Activated naive CD4-positive, alpha-beta T cell treated with anti-CD3 and anti-CD28 coated beads, Interleukin-2, amount 10 ng/mL, durations not matched to agents 7 days and 5 days (primary cell): ENCODE measurements at regions not wholly inside any gene's neighbourhood (a gene's known extent, or its start where the extent isn't known, plus 50 kb on each side); places are given as distances from the start of the nearest gene placed in this dataset.
"Not testable (repeated sequence)": the region's sequence is repeated elsewhere in the genome, so short reads cannot be mapped to it uniquely, and the experiment has no call there.

Experiments
- CTCF ChIA-PET: fragments of 350-600 bp; sonication (Branson Sonifier 250); formaldehyde crosslinking; loops from one replicate; lab custom pipeline; 2021; ENCODE audit warnings: antibody characterized with exemption; lab: Charles Lee
- DNase-seq: peaks from one replicate; pipeline ENCODE4 v3.0.0-alpha.2; 2020
- H3K27ac Mint-ChIP-seq: one replicate; pipeline ENCODE4 v1.8.0; 2021; ENCODE audit warnings: mild to moderate bottlenecking, moderate library complexity, mixed read lengths
- H3K27me3 Mint-ChIP-seq: one replicate; pipeline ENCODE4 v1.8.0; 2021; ENCODE audit warnings: mild to moderate bottlenecking, mixed read lengths
- H3K36me3 Mint-ChIP-seq: one replicate; pipeline ENCODE4 v1.8.0; 2021; ENCODE audit warnings: mixed read lengths
- H3K4me1 Mint-ChIP-seq: one replicate; pipeline ENCODE4 v1.8.0; 2021; ENCODE audit warnings: mixed read lengths
- H3K4me3 Mint-ChIP-seq: one replicate; pipeline ENCODE4 v1.8.0; 2021; ENCODE audit warnings: mild to moderate bottlenecking, moderate library complexity, mixed read lengths
- H3K9me3 Mint-ChIP-seq: one replicate; pipeline ENCODE4 v1.8.0; 2021; ENCODE audit warnings: mixed read lengths

DNA sequence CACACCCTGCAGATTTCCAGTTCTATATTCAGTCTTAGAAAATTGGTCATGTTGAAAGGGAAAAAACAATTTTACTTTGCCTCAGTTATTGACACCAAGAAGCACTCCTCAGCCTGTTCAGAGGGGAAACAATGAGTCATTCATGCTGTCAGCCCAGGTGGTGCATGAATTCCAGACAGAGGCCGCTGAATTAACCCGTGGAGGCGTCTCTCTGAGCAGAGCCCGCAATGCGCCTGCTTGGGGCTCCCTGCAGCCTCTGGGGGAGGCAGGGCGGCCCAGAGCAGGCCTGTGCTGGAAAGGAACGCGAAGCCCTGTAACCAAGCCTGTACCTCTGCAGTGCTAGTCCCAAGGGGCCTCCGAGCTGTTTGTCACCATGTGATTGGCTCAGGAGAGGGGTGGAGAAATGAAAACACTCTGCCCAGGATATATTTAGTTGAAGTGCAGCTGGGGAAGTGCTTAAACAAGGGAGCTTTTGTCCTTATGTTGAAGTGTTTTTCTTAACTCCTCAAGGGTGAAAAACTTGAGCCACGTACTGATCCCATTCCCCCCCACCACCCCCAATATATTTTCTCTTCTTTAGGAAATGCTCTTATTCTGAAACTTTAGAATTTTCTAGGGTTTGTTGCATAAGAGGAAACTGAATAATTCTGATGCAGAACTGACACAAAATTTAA is 68.3 kb upstream of the CHD2 start:
- H3K9me3 Mint-ChIP-seq = no peaks in the 10 kb centered on the region
- peak; percentile 95 for DNase-seq
- H3K4me1 Mint-ChIP-seq = peaks cover 56% of the 10 kb centered on the region
- H3K27ac Mint-ChIP-seq = peak overlapping the region; percentile 98
- H3K27me3 Mint-ChIP-seq = no peaks in the 10 kb centered on the region
- CTCF ChIA-PET = interaction anchor here (0.6 to 3.1 kb wide), 18 partner anchors 9 to 86 kb away, joined by 3 to 22 read pairs (median 7); partner anchors contain the start of gene CHD2
- H3K4me3 Mint-ChIP-seq = peak overlapping the region; percentile 65
- H3K36me3 Mint-ChIP-seq = peaks cover 2% of the 10 kb centered on the region

DNA sequence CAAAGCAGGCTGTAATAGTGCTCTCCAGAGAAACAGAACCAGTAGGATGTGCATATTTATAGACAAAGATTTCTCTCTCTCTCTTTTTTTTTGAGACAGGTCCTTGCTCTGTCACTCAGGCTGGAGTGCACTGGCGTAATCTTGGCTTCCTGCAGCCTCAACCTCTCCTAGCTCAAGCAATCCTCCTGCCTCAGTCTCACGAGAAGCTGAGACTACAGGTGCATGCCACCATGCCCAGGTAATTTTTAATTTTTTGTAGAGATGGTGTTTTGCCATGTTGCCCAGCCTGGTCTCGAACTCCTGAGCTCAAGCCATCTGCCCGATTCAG is 67.1 kb upstream of the CHD2 start:
- peaks cover 62% of the 10 kb centered on the region for H3K4me1 Mint-ChIP-seq
- H3K27me3 Mint-ChIP-seq = no peaks in the 10 kb centered on the region
- peaks cover 2% of the 10 kb centered on the region for H3K36me3 Mint-ChIP-seq
- DNase-seq = peak; percentile 50
- H3K27ac Mint-ChIP-seq = peak overlapping the region; percentile 98
- H3K9me3 Mint-ChIP-seq = no peaks in the 10 kb centered on the region
- CTCF ChIA-PET = interaction anchor here (0.7 to 3.1 kb wide), 9 partner anchors 13 to 85 kb away, joined by 3 to 22 read pairs (median 7); no protein-coding TSS in a partner anchor
- H3K4me3 Mint-ChIP-seq = peak overlapping the region; percentile 65

DNA sequence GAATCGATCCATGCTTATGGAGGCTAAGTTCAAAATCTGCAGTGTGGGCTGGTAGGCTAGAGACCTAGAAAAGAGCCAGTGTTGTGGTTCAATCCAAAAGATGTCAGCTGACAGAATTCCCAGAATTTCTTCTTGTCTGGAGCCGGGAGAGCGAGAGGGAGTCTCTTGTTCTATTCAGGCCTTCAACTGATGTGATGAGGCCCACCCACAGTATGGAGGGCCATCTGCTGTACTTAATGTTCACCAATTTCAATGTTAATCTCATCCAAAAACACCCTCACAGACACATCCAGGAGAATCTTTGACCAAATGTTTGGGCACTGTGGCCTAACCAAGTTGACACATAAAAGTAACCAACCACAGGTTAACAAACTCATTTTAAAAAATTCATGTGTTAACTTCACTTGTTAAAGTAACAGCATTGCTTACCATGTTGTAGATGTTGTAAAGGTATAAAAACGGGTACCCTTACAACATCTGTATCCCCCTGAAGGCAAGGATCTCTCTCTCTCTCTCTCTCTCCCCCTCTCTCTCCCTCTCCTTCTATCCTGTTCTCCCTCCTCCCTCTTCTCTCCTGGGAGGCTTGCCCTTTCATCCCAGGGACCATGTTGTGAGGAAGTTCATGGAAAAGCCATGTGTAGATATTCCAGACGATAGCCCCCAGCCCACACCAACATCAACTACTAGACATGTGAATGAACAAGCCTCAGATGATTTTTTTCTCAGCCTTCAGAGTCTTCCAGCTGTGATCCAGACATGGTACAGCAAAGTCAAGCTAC is 66.4 kb upstream of the CHD2 start:
- no peak for DNase-seq
- peaks cover 68% of the 10 kb centered on the region for H3K4me1 Mint-ChIP-seq
- H3K27ac Mint-ChIP-seq = peak overlapping the region; percentile 98
- CTCF ChIA-PET = interaction anchor here (0.6 to 3.1 kb wide), 7 partner anchors 13 to 84 kb away, joined by 3 to 19 read pairs (median 6); no protein-coding TSS in a partner anchor
- no peaks in the 10 kb centered on the region for H3K9me3 Mint-ChIP-seq
- H3K4me3 Mint-ChIP-seq = peak overlapping the region; percentile 65
- peaks cover 2% of the 10 kb centered on the region for H3K36me3 Mint-ChIP-seq
- no peaks in the 10 kb centered on the region for H3K27me3 Mint-ChIP-seq

DNA sequence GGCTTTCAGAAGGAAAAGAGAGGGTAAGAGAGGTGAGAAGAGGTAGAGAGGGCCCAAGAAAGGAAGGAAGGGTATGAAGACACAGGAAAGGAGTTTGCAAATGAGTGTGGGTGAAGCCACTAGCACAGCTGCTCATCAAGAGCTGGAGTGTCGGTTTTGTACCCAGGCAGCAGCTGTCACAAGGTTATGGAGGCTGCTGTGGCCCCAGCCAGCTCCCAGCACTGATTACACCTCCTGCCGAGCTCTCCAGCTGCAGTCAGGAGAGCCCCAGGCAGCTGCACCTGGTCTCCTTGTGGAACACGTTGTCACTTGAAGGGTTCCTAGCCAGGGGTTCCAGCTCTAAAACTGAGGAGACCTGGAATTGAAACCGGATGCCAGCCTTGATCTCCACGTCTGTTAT is 60.4 kb upstream of the CHD2 start:
- DNase-seq = peak; percentile 49
- no peaks in the 10 kb centered on the region for H3K9me3 Mint-ChIP-seq
- CTCF ChIA-PET = no interaction called here
- H3K4me1 Mint-ChIP-seq = peaks cover 62% of the 10 kb centered on the region
- no peaks in the 10 kb centered on the region for H3K36me3 Mint-ChIP-seq
- H3K4me3 Mint-ChIP-seq = no peak overlapping the region
- H3K27me3 Mint-ChIP-seq = no peaks in the 10 kb centered on the region
- peak overlapping the region; percentile 85 for H3K27ac Mint-ChIP-seq

DNA sequence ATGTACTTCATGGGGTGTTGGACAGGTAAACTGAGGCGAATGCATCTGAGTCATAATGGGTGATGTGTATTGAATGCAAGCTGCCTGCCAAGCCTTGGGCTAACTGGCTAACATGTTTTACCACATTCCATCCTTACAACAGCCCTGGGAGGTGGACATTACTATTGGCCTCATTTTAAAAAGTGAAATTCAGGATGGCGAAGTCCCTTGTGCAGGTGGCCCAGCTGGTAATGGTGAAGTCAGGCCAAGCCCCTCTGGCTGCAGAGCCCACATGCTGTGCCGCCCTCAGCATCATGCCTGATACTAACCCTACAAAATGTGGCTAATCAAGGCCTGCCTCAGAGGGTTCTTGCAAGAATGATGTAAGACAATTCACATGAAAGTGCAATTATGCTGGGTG is 60.0 kb upstream of the CHD2 start:
- no peaks in the 10 kb centered on the region for H3K36me3 Mint-ChIP-seq
- peak overlapping the region; percentile 85 for H3K27ac Mint-ChIP-seq
- H3K27me3 Mint-ChIP-seq = no peaks in the 10 kb centered on the region
- DNase-seq = no peak
- CTCF ChIA-PET = no interaction called here
- no peak overlapping the region for H3K4me3 Mint-ChIP-seq
- H3K4me1 Mint-ChIP-seq = peaks cover 63% of the 10 kb centered on the region
- no peaks in the 10 kb centered on the region for H3K9me3 Mint-ChIP-seq

DNA sequence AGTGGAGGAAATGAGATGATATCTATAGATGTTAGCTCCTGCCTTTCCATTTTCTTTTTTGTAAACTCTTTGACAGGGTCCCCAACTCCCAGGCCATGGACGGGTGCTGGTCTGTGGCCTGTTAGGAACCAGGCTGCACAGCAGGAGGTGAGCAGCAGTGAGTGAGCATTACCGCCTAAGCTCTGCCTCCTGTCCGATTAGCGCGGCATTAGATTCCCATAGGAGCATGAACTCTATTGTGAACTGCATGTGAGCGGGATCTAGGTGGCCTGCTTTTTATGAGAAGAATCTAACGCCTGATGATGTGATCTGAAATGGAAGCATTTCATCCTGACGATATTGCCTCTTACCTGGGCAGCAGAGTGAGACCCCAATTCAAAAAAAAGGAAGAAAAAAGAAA is 56.8 kb upstream of the CHD2 start:
- Mint-ChIP-seq H3K27me3 (no peaks in the 10 kb centered on the region), H3K27ac (peak overlapping the region; percentile 95), H3K4me3 (no peak overlapping the region), H3K36me3 (no peaks in the 10 kb centered on the region), H3K9me3 (no peaks in the 10 kb centered on the region), H3K4me1 (peaks cover 68% of the 10 kb centered on the region)
- DNase-seq = no peak
- CTCF ChIA-PET = interaction anchor here (0.6 kb wide), 1 partner anchor 37 kb away, joined by 3 read pairs; no protein-coding TSS in a partner anchor

DNA sequence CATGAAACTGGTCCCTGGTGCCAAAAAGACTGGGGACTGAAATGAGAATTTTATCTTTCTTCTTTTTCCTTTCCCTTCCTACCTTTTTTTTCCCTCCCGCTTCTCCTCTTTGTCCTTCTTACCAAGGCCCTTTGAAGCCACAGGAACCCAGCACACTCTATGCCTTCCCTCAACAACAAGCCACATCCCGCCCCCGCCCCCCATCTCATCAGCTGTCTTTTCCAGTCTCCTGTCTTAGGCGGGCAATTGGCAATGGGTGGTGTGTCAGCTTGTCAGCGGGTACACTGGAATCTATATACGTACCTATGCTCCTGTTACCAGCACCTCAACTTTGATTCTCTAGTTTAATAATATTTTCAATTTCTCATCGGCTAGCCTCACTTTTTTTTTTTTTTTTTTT is 56.3 kb upstream of the CHD2 start:
- Mint-ChIP-seq H3K27ac (peak overlapping the region; percentile 95), H3K4me1 (peaks cover 69% of the 10 kb centered on the region), H3K9me3 (no peaks in the 10 kb centered on the region), H3K4me3 (peak overlapping the region; percentile 8), H3K36me3 (no peaks in the 10 kb centered on the region), H3K27me3 (no peaks in the 10 kb centered on the region)
- peak; percentile 42 for DNase-seq
- CTCF ChIA-PET = interaction anchor here (0.6 kb wide), 1 partner anchor 37 kb away, joined by 3 read pairs; no protein-coding TSS in a partner anchor

DNA sequence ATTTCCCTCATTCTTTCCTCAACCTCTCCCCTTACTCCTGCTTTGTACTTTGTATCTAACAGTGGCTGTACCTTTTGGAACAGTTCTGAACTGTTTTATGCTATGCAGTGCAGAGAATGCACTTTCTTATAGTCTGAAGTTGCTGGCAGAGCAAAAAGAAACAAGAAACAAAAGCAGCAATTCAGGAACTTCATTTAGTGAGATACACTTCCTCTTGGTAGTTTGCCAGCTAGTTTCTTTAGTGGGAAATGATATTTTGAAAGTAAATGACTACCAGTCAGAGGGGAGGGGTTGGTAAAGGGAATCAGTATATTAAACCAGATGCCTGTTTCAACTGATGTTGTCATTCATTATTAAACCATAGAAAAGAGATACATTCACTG is 55.0 kb upstream of the CHD2 start:
- Mint-ChIP-seq H3K4me1 (peaks cover 70% of the 10 kb centered on the region), H3K4me3 (peak overlapping the region; percentile 50), H3K9me3 (peaks cover under 1% of the 10 kb centered on the region), H3K36me3 (peaks cover 2% of the 10 kb centered on the region), H3K27me3 (no peaks in the 10 kb centered on the region), H3K27ac (peak overlapping the region; percentile 95)
- DNase-seq = no peak
- CTCF ChIA-PET = no interaction called here

DNA sequence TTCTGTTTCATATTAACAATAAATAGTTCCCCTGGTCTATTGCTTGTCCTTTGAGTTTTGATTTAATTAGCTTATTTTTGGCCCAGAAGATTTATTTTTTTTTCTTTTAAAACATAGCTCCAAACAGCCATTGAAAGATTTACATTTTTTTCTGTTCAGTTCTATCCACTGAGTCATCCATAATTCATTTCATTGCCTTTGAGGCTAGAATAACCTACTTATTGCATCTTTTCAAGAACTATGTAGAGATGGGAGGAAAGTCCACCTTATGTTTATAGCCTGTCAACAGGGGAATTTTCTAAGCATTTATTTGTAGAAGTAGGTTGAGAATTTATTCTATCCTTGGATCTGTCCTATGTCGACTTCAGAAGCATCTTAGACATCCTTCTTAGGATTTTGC is 53.4 kb upstream of the CHD2 start:
- peaks cover 4% of the 10 kb centered on the region for H3K36me3 Mint-ChIP-seq
- H3K4me3 Mint-ChIP-seq = no peak overlapping the region
- CTCF ChIA-PET = interaction anchor here (1.3 kb wide), 1 partner anchor 35 kb away, joined by 4 read pairs; no protein-coding TSS in a partner anchor
- H3K9me3 Mint-ChIP-seq = peaks cover 3% of the 10 kb centered on the region
- peaks cover 63% of the 10 kb centered on the region for H3K4me1 Mint-ChIP-seq
- H3K27me3 Mint-ChIP-seq = no peaks in the 10 kb centered on the region
- no peak overlapping the region for H3K27ac Mint-ChIP-seq
- DNase-seq = no peak

DNA sequence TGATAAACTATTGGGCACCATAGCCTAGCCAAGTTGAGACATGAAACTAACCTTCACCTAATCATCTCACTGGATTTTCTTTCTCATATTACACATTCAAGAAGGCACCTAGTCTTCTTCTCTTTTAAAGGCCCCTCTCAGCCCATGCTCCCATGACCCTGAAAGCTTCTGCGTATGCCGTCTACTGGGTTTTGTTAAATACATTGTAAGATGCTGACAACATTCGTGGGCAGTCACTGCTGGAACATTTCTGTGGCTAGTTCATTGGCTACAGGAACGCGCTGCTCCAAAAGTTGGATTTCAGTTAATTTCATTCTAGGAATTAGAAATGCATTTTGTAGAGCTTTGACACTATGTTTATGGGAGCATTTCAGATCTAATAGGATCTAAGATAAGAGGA is 52.3 kb upstream of the CHD2 start:
- DNase-seq = no peak
- Mint-ChIP-seq H3K27ac (no peak overlapping the region), H3K4me3 (no peak overlapping the region), H3K9me3 (peaks cover 3% of the 10 kb centered on the region), H3K36me3 (peaks cover 4% of the 10 kb centered on the region), H3K27me3 (no peaks in the 10 kb centered on the region), H3K4me1 (peaks cover 58% of the 10 kb centered on the region)
- CTCF ChIA-PET = interaction anchor here (1.3 kb wide), 1 partner anchor 34 kb away, joined by 4 read pairs; no protein-coding TSS in a partner anchor

DNA sequence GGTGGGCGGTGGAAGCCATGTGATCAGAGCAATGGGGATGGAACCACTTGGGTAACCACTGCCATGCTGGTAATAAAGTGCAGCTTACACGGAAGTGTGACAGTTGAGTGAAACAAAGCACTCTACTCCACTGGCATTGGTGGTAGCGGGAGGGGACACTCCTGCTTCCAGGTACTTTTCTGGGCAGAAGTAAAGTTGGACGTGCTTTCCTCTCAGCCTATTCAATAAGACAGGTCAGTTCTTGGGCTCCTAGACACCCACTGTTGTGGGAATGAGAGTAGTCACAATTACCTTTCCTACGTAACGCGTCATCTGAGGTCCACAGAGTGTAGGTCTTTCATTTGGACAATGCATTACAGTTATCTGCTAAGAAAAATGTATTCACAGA is 51.7 kb upstream of the CHD2 start:
- H3K27me3 Mint-ChIP-seq = no peaks in the 10 kb centered on the region
- no peak for DNase-seq
- peaks cover 4% of the 10 kb centered on the region for H3K36me3 Mint-ChIP-seq
- peak overlapping the region; percentile 84 for H3K27ac Mint-ChIP-seq
- CTCF ChIA-PET = no interaction called here
- peaks cover 3% of the 10 kb centered on the region for H3K9me3 Mint-ChIP-seq
- no peak overlapping the region for H3K4me3 Mint-ChIP-seq
- H3K4me1 Mint-ChIP-seq = peaks cover 58% of the 10 kb centered on the region

DNA sequence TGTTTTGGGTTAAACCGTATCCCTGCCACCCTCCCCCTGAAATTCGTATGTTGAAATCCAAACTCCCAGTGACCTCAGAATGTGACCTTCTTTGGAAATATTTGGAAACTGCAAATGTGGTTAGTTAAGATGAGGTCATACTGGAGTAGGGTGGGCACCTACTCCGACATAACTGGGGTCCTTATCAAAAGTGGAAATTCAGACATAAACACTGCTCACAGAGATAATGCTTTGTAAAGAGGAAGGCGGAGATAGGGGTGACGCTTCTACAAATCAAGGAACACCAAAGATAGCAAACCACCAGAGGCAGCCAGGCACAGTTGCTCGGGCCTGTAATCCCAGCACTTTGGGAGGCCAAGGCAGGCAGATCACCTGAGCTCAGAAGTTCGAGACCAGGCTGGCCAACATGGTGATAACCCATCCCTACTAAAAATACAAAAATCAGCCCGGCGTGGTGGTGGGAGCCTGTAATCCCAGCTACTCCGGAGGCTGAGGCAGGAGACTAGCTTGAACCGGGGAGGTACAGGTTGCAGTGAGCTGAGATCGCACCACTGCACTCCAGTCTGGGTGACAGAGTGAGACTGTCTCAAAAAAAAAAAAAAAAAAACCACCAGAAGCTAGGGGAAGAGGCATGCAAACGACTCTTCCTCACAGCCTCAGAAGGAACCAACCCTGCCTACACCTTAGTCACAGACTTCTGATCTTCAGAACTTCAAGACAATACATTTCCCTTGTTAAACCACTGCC is 51.1 kb upstream of the CHD2 start:
- peak; percentile 59 for DNase-seq
- Mint-ChIP-seq H3K27me3 (no peaks in the 10 kb centered on the region), H3K4me3 (no peak overlapping the region), H3K9me3 (peaks cover 3% of the 10 kb centered on the region), H3K4me1 (peaks cover 54% of the 10 kb centered on the region), H3K27ac (peak overlapping the region; percentile 84), H3K36me3 (peaks cover 4% of the 10 kb centered on the region)
- CTCF ChIA-PET = interaction anchor here (0.9 to 1.7 kb wide), 3 partner anchors 27 to 33 kb away, joined by 3 to 6 read pairs (median 3); no protein-coding TSS in a partner anchor

DNA sequence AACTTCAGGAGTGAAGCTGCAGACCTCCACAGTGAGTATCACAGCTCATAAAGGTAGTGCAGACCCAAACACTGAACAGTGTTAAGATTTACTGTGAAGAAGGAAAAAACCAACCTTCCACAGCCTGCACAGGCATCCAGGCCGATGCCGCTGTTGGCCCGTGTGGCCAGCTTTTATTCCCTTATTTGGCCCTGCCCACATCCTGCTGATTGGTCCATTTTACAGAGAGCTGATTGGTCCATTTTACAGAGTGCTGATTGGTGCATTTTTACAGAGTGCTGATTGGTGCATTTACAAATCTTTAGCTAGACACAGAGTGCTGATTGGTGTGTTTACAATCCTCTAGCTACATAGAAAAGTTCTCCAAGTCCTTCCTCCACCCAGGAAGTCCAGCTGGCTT is 49.9 kb upstream of the CHD2 start:
- Mint-ChIP-seq H3K27ac (peak overlapping the region; percentile 84), H3K4me1 (peaks cover 46% of the 10 kb centered on the region)
- CTCF ChIA-PET = interaction anchor here (1.7 kb wide), 1 partner anchor 30 kb away, joined by 6 read pairs; no protein-coding TSS in a partner anchor
- peak; percentile 31 for DNase-seq
- not testable (repeated sequence) for H3K4me3 Mint-ChIP-seq, H3K9me3 Mint-ChIP-seq, H3K27me3 Mint-ChIP-seq, H3K36me3 Mint-ChIP-seq
